ENCODE measurements at regions not wholly inside any gene's neighbourhood (a gene's known extent, or its start where the extent isn't known, plus 50 kb on each side); places are given as distances from the start of the nearest gene placed in this dataset.
A peak's percentile ranks its signal among the peaks of the same experiment; 100 is the strongest.

DNA sequence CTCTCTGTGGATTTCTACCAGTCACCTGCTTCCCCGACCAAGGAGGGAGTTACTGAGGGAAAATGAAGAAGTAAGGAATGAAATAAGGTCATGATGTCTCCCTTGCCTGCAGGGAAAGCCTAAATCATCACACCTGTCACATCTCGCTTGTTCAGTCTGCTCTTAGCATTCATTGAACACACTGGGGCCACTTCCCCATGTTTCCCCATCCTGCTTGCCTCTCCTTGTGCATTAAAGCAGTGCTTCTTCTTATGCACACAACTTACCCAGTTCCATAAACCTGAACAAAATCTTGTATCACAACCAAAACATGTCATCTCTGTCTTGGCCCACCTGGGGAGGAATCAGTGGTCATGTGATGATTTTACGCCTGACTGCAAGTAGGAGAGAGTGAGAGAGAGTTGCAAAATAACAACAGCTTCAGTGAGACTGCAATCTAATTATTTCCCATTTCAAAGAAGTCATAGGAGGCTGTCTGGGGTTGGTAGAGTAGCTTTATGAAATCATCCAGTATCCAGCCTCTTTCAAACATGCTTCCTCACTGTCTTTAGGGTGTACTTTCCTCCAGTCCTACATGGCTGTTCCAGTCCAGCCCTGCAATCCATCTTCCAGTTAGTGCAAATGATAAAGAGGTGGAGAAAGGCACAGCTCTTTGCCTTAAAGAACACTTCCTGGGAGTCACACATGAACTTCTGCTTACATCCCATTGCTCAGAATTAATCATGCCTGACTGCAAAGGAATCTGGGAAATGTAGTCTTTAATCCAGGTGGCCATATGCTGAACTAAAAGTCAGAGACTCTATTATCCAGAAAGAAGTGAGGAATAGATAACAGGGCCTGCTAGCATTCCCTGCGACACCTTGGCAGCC is 220.1 kb downstream of the HAUS1 start:
- POLR2A ChIA-PET: interaction anchor here (0.9 kb wide), 1 partner anchor 9 kb away, joined by 3 read pairs; no protein-coding TSS in a partner anchor
- H3K27ac Mint-ChIP-seq: no peak overlapping the region; the same call in 1 of the 2 replicates
- ATAC-seq (peak; percentile 63), DNase-seq (ENCODE audit: low spot score) (no peak)
- H3K27me3 Mint-ChIP-seq (ENCODE audit: low read depth): no peaks in the 10 kb centered on the region
- CTCF ChIA-PET: interaction anchor here (0.8 to 1.4 kb wide), 4 partner anchors 40 to 334 kb away, joined by 3 to 5 read pairs (median 4); a partner anchor contains a TSS
- 0 out of 2 replicates have a peak overlapping the region, but pooled peaks have one; percentile 17 for H3K4me3 Mint-ChIP-seq
- H3K36me3 Mint-ChIP-seq: no peaks in the 10 kb centered on the region
- TF ChIP-seq PRDM15 (CRISPR knock-in tag; IDR thresholded peaks at IDR 0.05): peak; percentile 39; the same call in 1 of the 2 replicates
- TF ChIP-seq ZNF232 (CRISPR knock-in tag; IDR thresholded peaks at IDR 0.05): no peak
- peak; percentile 62; the same call in 1 of the 2 replicates for TF ChIP-seq USF2 (CRISPR knock-in tag; IDR thresholded peaks at IDR 0.05)
- H3K9me3 Mint-ChIP-seq: no peaks in the 10 kb centered on the region
- peaks cover 35% of the 10 kb centered on the region for H3K4me1 Mint-ChIP-seq

- H3K4me3 Mint-ChIP-seq: no peak overlapping the region
- ChIA-PET CTCF (no interaction called here), POLR2A (no interaction called here)
- DNase-seq (ENCODE audit: low spot score) (no peak), ATAC-seq (no peak)
- H3K27ac Mint-ChIP-seq: no peak overlapping the region
- H3K36me3 Mint-ChIP-seq: no peaks in the 10 kb centered on the region
- TF ChIP-seq TP53 (CRISPR knock-in tag; IDR thresholded peaks at IDR 0.05) (no peak), FOXJ3 (CRISPR knock-in tag; IDR thresholded peaks at IDR 0.05; ENCODE audit: borderline replicate concordance) (no peak), ZNF317 (CRISPR knock-in tag; IDR thresholded peaks at IDR 0.05; ENCODE audit: borderline replicate concordance, low read depth) (no peak), ZNF396 (CRISPR knock-in tag; IDR thresholded peaks at IDR 0.05; ENCODE audit: borderline replicate concordance) (no peak), NR3C1 (CRISPR knock-in tag; conservative IDR thresholded peaks at IDR 0.05; ENCODE audit: low read depth) (no peak), MLX (CRISPR knock-in tag; IDR thresholded peaks at IDR 0.05) (no peak), NR2C2 (CRISPR knock-in tag; IDR thresholded peaks at IDR 0.05) (no peak), IRF1 (CRISPR knock-in tag; IDR thresholded peaks at IDR 0.05) (no peak), SP1 (CRISPR knock-in tag; conservative IDR thresholded peaks at IDR 0.05) (no peak), RELA (CRISPR knock-in tag; IDR thresholded peaks at IDR 0.05; ENCODE audit: borderline replicate concordance) (no peak), TEAD4 (CRISPR knock-in tag; IDR thresholded peaks at IDR 0.05) (no peak), GABPB1 (CRISPR knock-in tag; IDR thresholded peaks at IDR 0.05) (no peak), ZNF671 (CRISPR knock-in tag; IDR thresholded peaks at IDR 0.05) (no peak), IRF2 (CRISPR knock-in tag; IDR thresholded peaks at IDR 0.05; ENCODE audit: borderline replicate concordance, low read depth) (no peak), HMGXB4 (CRISPR knock-in tag; IDR thresholded peaks at IDR 0.05) (no peak), ZNF423 (CRISPR knock-in tag; IDR thresholded peaks at IDR 0.05) (no peak)
- TF ChIP-seq, protein P1, sequence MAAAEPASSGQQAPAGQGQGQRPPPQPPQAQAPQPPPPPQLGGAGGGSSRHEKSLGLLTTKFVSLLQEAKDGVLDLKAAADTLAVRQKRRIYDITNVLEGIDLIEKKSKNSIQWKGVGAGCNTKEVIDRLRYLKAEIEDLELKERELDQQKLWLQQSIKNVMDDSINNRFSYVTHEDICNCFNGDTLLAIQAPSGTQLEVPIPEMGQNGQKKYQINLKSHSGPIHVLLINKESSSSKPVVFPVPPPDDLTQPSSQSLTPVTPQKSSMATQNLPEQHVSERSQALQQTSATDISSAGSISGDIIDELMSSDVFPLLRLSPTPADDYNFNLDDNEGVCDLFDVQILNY (CRISPR knock-in tag; IDR thresholded peaks at IDR 0.05): no peak
- TF ChIP-seq, protein P2, sequence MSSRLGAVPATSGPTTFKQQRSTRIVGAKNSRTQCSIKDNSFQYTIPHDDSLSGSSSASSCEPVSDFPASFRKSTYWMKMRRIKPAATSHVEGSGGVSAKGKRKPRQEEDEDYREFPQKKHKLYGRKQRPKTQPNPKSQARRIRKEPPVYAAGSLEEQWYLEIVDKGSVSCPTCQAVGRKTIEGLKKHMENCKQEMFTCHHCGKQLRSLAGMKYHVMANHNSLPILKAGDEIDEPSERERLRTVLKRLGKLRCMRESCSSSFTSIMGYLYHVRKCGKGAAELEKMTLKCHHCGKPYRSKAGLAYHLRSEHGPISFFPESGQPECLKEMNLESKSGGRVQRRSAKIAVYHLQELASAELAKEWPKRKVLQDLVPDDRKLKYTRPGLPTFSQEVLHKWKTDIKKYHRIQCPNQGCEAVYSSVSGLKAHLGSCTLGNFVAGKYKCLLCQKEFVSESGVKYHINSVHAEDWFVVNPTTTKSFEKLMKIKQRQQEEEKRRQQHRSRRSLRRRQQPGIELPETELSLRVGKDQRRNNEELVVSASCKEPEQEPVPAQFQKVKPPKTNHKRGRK (CRISPR knock-in tag; IDR thresholded peaks at IDR 0.05; ENCODE audit: borderline replicate concordance): no peak
- H3K4me1 Mint-ChIP-seq: peaks cover 35% of the 10 kb centered on the region
- H3K27me3 Mint-ChIP-seq (ENCODE audit: low read depth): no peaks in the 10 kb centered on the region
- H3K9me3 Mint-ChIP-seq: no peaks in the 10 kb centered on the region
Measured at GRCh38 chr18:46325895-46326294, 221.7 kb downstream of the HAUS1 start.
